ENCODE measurements at regions not wholly inside any gene's neighbourhood (a gene's known extent, or its start where the extent isn't known, plus 50 kb on each side); places are given as distances from the start of the nearest gene placed in this dataset.

DNA sequence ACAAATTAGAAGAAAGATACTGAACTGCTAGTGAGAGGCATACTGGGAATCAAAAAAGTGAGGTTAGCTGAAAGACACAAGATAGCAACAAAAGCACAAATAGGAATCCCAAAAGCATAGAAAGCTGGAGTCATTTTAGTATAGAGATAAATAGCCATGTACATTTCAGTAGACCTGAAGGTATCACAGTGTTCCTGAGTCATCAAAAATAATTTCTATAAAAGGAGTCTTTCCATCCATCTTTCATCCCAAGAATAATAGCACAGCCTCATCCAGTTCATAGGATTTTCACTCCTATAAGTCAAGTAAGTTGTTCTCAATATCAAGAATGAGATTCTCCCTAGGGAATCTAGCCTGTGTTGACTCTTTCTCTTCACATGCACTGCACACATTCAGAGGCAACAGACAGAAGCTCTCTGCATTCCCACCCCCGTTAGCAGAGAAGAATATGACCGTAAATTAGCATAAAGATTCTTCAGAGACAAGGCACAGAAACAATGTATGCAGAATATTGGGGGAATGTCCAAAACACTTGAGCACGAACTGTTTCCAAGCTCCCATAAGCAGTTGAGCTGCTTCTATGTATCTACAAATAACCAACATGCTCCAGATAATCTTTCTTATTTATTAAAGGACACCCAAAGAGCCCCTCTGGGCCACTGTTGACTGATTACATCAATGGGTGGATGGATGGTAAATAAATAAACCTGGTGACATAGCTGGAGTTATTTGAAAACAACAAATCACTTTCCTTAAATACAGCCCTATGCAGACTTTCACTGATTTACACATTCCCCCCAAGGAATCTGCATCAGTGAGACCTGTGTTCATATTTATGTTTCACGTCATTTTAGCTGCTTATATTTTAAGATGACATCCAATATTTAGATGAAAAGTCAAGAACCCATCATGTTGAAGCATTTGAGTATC is 174.5 kb upstream of the PKDCC start:
- H3K27ac Mint-ChIP-seq = no peak overlapping the region
- H3K4me3 Mint-ChIP-seq = no peak overlapping the region
- H3K27me3 Mint-ChIP-seq (ENCODE audit: low read depth) = peaks cover 5% of the 10 kb centered on the region
- H3K9me3 Mint-ChIP-seq = no peaks in the 10 kb centered on the region
- H3K36me3 Mint-ChIP-seq (ENCODE audit: low read depth) = no peaks in the 10 kb centered on the region
- no peak for DNase-seq (ENCODE audit: low spot score)
- no peaks in the 10 kb centered on the region for H3K4me1 Mint-ChIP-seq (ENCODE audit: low read depth)

DNA sequence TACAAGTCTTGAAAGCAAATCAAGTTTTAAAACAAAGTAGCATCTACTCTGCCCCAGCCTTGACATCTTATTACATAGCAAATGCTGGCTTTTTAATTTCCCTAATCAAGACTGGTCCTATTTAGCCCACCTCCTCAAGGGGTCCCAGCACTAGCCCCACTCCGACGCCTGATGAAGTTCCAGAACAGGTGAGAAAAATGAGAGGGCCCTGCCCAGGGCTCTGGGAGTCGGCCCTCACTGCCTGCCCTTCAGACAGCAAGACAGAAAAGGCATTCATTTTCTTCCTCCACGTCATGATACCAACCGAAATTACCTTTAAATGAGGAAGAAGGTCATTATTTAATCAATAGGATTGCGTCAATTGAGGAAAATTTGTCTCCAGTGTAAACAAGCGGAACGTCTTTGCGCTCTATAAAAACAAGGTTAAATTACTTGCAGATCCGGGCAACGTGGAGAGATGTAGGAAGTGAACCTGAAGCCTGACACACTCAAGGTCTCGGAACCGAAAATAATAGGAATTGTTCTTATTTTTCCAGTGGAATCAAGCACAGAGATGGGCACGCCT is 170.6 kb upstream of the PKDCC start:
- Mint-ChIP-seq H3K27ac (no peak overlapping the region), H3K27me3 (ENCODE audit: low read depth) (peaks cover 21% of the 10 kb centered on the region), H3K4me3 (no peak overlapping the region), H3K9me3 (no peaks in the 10 kb centered on the region), H3K36me3 (ENCODE audit: low read depth) (no peaks in the 10 kb centered on the region), H3K4me1 (ENCODE audit: low read depth) (no peaks in the 10 kb centered on the region)
- no peak for DNase-seq (ENCODE audit: low spot score)

DNA sequence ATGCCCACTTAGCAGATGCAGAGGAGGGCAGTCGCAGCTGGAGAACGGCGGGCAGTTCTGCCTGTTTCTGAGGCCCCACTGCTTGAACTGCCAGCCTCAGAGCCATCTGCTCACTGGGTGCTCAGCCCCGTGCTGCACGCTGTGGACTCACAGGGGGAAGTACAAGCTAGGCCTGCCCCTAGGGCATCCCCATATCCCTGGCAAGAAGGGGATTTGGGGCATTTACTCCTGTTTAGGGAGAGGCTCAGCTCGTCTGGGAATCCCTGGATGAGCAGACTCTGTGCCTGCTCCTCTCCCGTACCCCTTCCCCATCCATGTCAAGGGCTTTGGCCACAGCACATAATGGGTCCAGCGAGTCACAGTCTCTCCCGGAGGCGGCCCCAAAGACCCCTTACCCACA is 169.8 kb upstream of the PKDCC start:
- no peak for DNase-seq (ENCODE audit: low spot score)
- H3K36me3 Mint-ChIP-seq (ENCODE audit: low read depth) = no peaks in the 10 kb centered on the region
- no peak overlapping the region for H3K27ac Mint-ChIP-seq
- no peaks in the 10 kb centered on the region for H3K4me1 Mint-ChIP-seq (ENCODE audit: low read depth)
- H3K4me3 Mint-ChIP-seq = no peak overlapping the region
- peaks cover 21% of the 10 kb centered on the region for H3K27me3 Mint-ChIP-seq (ENCODE audit: low read depth)
- no peaks in the 10 kb centered on the region for H3K9me3 Mint-ChIP-seq

DNA sequence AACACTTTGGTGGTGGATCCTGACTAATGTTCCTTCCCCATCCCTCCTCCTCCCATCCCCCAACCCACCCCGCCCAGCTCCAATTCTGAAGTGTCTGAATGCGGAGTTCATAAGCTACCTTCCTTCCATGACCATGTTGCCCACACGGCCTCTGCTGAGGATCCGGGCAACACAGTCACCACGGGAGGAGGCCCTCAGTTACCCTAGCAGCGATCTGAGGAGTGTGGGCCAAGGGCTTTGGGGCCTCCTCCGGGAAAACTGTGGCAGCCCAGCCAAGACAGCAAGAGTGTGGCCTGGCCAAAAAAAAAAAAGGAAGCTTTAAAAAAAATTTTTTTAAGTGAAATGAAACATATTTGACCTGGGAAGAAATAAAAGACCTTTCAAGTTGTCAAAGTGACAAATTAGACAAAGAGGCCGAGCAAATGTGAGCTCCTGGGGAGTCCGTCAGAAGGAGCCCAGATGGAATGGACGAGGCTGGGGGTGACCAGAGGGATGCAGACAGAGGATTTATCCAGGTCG is 169.0 kb upstream of the PKDCC start:
- DNase-seq (ENCODE audit: low spot score) = no peak
- no peak overlapping the region for H3K27ac Mint-ChIP-seq
- no peak overlapping the region for H3K4me3 Mint-ChIP-seq
- no peaks in the 10 kb centered on the region for H3K4me1 Mint-ChIP-seq (ENCODE audit: low read depth)
- H3K36me3 Mint-ChIP-seq (ENCODE audit: low read depth) = no peaks in the 10 kb centered on the region
- H3K9me3 Mint-ChIP-seq = no peaks in the 10 kb centered on the region
- peaks cover 21% of the 10 kb centered on the region for H3K27me3 Mint-ChIP-seq (ENCODE audit: low read depth)

DNA sequence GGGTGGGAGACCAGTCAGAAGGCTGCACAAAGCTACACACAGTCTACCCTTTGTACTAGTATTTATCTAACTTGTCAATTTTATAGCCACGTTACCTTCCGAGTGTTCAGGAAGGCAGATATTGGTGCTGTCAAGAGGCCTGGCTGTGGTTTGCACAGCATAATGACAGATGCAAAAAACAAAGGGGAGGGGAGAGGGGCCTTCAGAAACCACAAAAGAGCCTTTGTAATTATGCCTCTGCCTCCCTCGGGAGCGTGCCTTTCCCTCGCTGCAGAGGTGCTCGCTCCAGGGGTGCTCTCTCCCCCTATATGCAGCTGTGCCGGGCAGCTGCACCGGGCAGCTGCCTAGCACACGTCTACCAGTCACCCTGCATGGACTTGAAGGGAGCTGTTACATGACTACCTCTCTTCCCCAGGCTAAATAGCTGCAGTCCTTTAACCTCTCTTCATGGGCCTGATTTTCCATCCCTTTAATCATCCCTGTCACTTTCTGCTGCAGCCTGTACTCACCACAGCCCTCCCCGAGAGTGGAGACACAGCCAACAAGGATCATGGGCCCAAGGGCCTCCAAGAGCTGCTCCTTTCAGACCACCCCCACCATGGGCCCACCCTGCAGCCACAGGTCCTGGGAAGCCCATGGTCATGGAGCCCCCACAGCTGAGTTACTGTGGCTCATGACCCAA is 168.4 kb upstream of the PKDCC start:
- no peaks in the 10 kb centered on the region for H3K36me3 Mint-ChIP-seq (ENCODE audit: low read depth)
- DNase-seq (ENCODE audit: low spot score) = no peak
- H3K4me3 Mint-ChIP-seq = no peak overlapping the region
- no peak overlapping the region for H3K27ac Mint-ChIP-seq
- H3K27me3 Mint-ChIP-seq (ENCODE audit: low read depth) = peaks cover 21% of the 10 kb centered on the region
- H3K9me3 Mint-ChIP-seq = no peaks in the 10 kb centered on the region
- no peaks in the 10 kb centered on the region for H3K4me1 Mint-ChIP-seq (ENCODE audit: low read depth)

DNA sequence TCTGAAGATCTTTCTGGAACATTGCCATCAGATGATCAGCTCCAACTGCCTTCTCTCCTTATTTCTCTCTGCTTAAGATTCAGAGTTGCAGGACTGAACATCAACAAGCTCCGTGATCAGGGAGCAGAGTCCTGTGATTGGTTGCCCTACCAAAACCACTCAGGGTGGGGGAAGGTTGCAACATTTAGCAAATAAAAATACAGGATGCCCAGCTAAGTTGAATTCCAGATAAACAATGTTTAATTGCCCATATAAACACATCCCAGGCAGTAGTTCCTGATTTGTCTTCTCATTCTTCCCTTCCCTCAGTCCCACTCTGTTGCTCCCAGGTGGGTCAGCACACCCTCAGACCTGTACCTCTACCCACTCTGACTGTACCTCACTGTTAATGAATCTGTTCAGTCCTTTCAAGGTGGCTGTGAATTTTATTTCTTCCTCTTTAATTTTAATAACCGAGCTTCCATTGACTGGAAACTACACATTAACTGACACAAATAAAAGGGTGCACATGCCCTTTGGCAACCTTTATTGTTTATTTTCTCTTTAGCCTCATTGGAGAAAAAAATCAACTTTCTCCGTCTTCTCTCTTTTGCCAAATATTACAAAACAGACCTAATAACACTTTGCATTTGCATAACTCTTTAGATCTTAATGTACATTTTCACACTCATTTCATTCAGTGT is 167.1 kb upstream of the PKDCC start:
- DNase-seq (ENCODE audit: low spot score) = no peak
- Mint-ChIP-seq H3K27me3 (ENCODE audit: low read depth) (peaks cover 21% of the 10 kb centered on the region), H3K9me3 (no peaks in the 10 kb centered on the region), H3K27ac (no peak overlapping the region), H3K36me3 (ENCODE audit: low read depth) (no peaks in the 10 kb centered on the region), H3K4me1 (ENCODE audit: low read depth) (no peaks in the 10 kb centered on the region), H3K4me3 (no peak overlapping the region)

DNA sequence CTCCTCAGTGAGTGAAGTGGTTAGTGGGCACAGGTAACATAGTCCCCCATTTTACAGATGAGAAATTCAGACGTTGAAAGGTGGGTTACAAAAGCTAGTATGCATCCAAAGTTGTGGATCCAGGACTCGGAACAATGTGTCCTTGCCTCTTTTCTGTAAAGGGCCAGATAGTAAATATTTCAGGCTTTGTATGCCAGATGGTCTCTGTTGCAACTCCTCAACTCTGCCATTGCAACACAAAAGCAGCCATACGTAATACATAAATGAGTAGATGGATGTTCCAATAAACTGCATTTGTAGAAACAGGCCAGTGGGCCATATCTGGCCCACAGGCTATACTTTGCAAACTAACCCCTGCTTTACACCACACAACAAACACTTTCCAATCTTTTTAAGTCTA is 166.6 kb upstream of the PKDCC start:
- H3K36me3 Mint-ChIP-seq (ENCODE audit: low read depth) = no peaks in the 10 kb centered on the region
- DNase-seq (ENCODE audit: low spot score) = no peak
- no peak overlapping the region for H3K27ac Mint-ChIP-seq
- H3K4me1 Mint-ChIP-seq (ENCODE audit: low read depth) = no peaks in the 10 kb centered on the region
- H3K4me3 Mint-ChIP-seq = no peak overlapping the region
- H3K27me3 Mint-ChIP-seq (ENCODE audit: low read depth) = peaks cover 21% of the 10 kb centered on the region
- H3K9me3 Mint-ChIP-seq = no peaks in the 10 kb centered on the region

DNA sequence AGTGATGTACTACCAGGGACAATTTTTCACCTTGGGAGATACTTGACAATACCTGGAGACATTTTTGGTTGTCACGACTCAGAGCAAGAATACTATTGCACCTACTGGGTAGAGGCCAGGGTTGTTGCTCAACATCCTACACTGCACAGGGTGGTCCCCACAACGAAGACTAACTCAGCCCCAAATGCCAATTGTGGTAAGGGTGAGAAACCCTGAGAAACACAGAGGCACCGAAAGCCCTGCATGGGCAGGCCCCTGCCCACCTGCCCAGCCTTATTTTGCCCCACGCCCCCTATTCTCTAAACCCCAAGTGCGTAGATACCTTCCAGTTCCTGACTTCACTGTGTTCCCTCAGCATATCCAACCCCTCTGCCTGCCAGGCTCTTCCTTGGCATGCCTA is 163.1 kb upstream of the PKDCC start:
- H3K4me1 Mint-ChIP-seq (ENCODE audit: low read depth) = no peaks in the 10 kb centered on the region

DNA sequence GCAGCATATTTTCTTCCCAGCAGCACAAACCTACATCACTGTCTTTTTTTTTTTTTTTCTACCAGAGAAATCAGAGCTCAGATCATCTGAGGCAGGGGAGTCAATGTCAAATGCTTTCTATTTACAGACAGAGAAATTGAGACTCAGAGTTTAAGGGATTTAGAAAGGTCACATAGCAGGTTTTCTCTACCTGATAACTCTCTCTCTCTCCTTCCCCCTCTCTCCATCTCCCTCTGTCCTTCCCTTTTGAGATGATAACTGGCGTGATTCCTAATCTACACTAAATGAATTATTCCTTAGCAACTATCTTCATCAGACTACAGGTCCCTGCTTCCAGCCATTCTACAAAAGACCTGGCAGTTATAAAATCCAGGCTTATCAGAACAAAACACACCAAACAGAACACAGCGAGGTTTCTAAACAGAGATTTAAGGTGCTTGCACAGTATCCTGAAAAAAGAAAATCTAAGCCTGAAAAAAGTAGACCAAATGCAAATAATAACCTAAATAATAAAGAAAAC is 161.6 kb upstream of the PKDCC start:
- no peak overlapping the region for H3K4me3 Mint-ChIP-seq
- H3K36me3 Mint-ChIP-seq (ENCODE audit: low read depth) = no peaks in the 10 kb centered on the region
- peaks cover 15% of the 10 kb centered on the region for H3K27me3 Mint-ChIP-seq (ENCODE audit: low read depth)
- H3K4me1 Mint-ChIP-seq (ENCODE audit: low read depth) = no peaks in the 10 kb centered on the region
- no peak overlapping the region for H3K27ac Mint-ChIP-seq
- no peaks in the 10 kb centered on the region for H3K9me3 Mint-ChIP-seq
- no peak for DNase-seq (ENCODE audit: low spot score)

More for the DNA sequence above, 163.1 kb upstream of the PKDCC start:
- H3K4me3 Mint-ChIP-seq = no peak overlapping the region
- H3K9me3 Mint-ChIP-seq = no peaks in the 10 kb centered on the region
- no peak for DNase-seq (ENCODE audit: low spot score)
- H3K27me3 Mint-ChIP-seq (ENCODE audit: low read depth) = peaks cover 20% of the 10 kb centered on the region
- no peak overlapping the region for H3K27ac Mint-ChIP-seq
- H3K36me3 Mint-ChIP-seq (ENCODE audit: low read depth) = no peaks in the 10 kb centered on the region

DNA sequence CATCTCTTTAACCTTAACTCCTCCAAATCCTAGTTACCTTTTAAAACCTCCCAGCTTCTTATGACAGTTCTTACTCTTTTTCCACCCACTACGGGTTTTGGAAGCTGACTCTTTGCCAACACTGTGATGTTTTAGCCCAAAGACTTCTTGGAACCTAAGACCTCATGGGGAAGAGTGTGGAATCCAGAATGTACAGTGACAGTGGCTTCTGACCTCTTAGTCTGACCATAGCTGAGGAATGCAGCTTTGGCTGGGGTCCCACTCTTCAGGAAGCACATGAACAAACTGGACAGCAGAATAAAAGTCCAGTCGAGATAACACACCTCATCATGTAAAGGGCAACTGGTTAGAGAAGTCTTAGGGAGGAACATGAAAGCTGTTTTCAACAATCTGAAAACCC is 161.1 kb upstream of the PKDCC start:
- Mint-ChIP-seq H3K27ac (no peak overlapping the region), H3K36me3 (ENCODE audit: low read depth) (no peaks in the 10 kb centered on the region), H3K4me1 (ENCODE audit: low read depth) (no peaks in the 10 kb centered on the region), H3K4me3 (no peak overlapping the region), H3K27me3 (ENCODE audit: low read depth) (peaks cover 11% of the 10 kb centered on the region), H3K9me3 (no peaks in the 10 kb centered on the region)
- DNase-seq (ENCODE audit: low spot score) = no peak

DNA sequence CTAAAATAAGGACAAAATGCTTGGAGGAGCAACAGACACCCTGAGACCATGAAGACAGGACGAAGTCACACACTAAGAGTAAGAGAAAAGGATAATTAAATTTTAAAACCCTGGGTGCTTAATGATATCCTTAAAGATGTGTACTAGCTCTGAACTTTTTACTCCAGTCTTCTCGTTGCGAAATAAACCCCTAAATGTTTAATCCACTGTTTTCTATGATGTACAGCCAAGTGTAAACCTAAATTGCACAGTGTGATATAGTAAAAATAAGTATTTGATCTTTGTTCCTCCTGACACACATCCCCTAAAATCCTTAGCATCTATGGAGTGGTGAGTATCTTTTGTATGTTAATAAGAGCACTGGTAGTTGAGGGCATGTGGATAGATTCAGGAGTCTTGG is 157.5 kb upstream of the PKDCC start:
- Mint-ChIP-seq H3K4me3 (no peak overlapping the region), H3K36me3 (ENCODE audit: low read depth) (no peaks in the 10 kb centered on the region)

DNA sequence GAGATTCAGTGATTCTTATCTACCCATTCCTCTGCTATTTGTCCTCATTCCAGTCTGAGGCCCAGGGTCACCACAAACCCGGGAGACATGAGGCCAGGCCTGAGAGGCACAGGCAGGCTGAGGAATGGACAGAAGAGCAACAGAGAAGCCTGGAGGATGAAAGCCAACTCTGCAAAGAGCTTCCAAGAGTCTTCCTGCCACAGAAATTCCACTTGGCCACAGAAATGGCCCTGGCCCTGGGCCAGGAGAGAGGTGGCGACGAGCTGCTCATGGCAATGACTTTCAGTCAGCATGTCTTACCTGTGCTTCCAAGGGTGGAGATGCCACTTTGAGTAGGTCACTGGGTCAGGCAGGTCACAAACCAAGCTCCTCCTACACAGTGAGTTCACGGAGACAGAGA is 155.3 kb upstream of the PKDCC start:
- no peak overlapping the region for H3K4me3 Mint-ChIP-seq
- H3K4me1 Mint-ChIP-seq (ENCODE audit: low read depth) = peaks cover 11% of the 10 kb centered on the region
- H3K27me3 Mint-ChIP-seq (ENCODE audit: low read depth) = peaks cover 13% of the 10 kb centered on the region
- no peaks in the 10 kb centered on the region for H3K36me3 Mint-ChIP-seq (ENCODE audit: low read depth)
- H3K27ac Mint-ChIP-seq = no peak overlapping the region
- no peak for DNase-seq (ENCODE audit: low spot score)
- H3K9me3 Mint-ChIP-seq = no peaks in the 10 kb centered on the region

More for the DNA sequence above, 157.5 kb upstream of the PKDCC start:
- DNase-seq (ENCODE audit: low spot score) = no peak
- Mint-ChIP-seq H3K27ac (no peak overlapping the region), H3K4me1 (ENCODE audit: low read depth) (no peaks in the 10 kb centered on the region), H3K9me3 (no peaks in the 10 kb centered on the region), H3K27me3 (ENCODE audit: low read depth) (peaks cover 11% of the 10 kb centered on the region)

DNA sequence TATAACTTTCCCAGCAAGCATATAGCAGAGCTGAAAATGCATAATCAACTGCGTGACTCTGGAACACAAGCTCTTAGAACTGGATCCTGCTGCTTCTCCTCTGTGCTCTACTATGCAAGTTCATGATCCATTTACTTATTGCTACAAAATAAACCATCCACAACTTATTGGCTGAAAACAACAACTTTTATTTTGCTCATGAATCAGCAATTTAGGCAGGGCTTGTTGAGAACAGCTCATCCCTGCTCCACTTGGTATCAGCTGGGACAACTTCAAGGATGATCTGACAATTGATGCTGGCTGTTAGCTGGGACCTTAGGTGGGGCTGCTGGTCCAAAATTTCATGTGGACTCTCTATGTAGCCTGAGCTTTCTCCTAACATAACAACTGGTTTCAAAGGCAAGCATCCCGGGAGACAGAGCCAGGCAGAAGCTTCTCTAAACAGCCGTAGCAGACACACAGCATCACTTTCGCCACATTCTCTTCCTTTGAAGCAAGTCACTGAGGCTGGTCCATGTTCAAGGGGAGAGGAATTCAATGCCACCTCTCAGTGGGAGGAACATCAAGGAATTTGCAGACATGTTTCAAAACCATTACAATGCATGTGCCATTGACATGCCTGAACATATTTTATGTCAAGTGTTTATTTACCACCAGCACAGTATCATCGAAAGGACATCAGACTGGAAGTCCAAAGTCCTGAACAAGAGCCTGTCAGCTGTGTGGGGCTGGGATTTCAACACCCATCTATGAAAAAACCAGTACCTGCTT is 153.1 kb upstream of the PKDCC start:
- Mint-ChIP-seq H3K27ac (no peak overlapping the region), H3K9me3 (no peaks in the 10 kb centered on the region), H3K36me3 (ENCODE audit: low read depth) (no peaks in the 10 kb centered on the region), H3K4me1 (ENCODE audit: low read depth) (peaks cover 11% of the 10 kb centered on the region), H3K4me3 (no peak overlapping the region), H3K27me3 (ENCODE audit: low read depth) (peaks cover 13% of the 10 kb centered on the region)
- DNase-seq (ENCODE audit: low spot score) = no peak

Measured in T-helper 2 cell treated with Interferon-gamma antibody and Interleukin-4, amounts not matched to agents 5 μg/mL and 100 μg/mL, for 36 hours (primary cell).